ENCODE measurements at regions not wholly inside any gene's neighbourhood (a gene's known extent, or its start where the extent isn't known, plus 50 kb on each side); places are given as distances from the start of the nearest gene placed in this dataset.

DNA sequence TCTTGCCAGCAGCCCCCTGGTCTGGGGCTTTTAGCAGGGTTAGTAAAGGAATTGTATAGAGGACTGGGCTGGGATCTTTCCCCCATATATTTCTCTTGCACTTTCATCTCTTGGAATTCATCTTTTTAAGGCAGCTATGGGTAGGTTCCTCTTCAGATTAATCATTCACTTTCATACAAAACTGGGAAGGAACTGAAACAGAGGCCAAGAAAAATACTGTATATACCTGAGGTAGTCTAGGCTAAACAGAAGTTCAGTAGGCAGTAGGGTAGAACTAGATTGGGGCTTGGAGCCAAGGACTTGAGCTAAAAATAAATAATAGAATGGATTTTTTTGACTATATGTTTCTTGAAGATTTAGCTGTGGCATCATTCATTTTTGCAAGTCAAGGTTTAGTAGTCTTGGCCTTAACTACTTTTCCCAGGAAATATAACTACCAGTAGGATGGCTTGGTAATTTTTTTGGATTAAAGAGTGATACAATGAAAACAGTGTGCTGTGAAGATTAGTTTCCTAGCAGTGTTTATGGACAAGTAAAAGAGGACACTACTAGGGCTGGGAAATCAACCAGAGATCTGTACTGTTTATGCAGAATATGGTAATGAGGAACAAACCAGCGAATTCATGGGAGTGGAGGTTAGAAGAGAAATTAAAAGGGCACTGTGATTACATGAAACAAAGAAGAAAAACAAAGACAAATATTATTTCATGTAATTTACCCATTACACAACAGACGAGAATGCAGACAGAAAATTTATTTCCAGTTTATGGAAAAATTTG lies 50.9 kb upstream of the PTGS2 start:
- no peak for DNase-seq
